ENCODE measurements at regions not wholly inside any gene's neighbourhood (a gene's known extent, or its start where the extent isn't known, plus 50 kb on each side); places are given as distances from the start of the nearest gene placed in this dataset.

GRCh38 chr6:126152372-126152745 is 166.0 kb downstream of the TRMT11 start:
- no peak overlapping the region for H3K27ac Mint-ChIP-seq
- H3K4me3 Mint-ChIP-seq, result no peak overlapping the region
- no peaks in the 10 kb centered on the region for H3K9me3 ChIP-seq (ENCODE audit: control insufficient read depth, low read length)
- H3K27me3 ChIP-seq (ENCODE audit: control insufficient read depth, insufficient read depth, low read length, poor library complexity, severe bottlenecking), result peaks cover 49% of the 10 kb centered on the region
- no peak overlapping the region for H3K9ac ChIP-seq (ENCODE audit: extremely low read depth, low read length, poor library complexity, severe bottlenecking)
- H3K9me3 Mint-ChIP-seq, result no peaks in the 10 kb centered on the region
- H3K4me1 Mint-ChIP-seq, result peaks cover 8% of the 10 kb centered on the region
- TF ChIP-seq CTCF (conservative IDR thresholded peaks at IDR 0.05), result no peak
- peaks cover 3% of the 10 kb centered on the region for H3K27me3 Mint-ChIP-seq (ENCODE audit: insufficient read depth)
- H3K4me3 ChIP-seq (ENCODE audit: low read length), result no peak overlapping the region
- no peak overlapping the region for H3K27ac ChIP-seq (ENCODE audit: low read depth, low read length)
- no peaks in the 10 kb centered on the region for H3K36me3 ChIP-seq (ENCODE audit: control insufficient read depth, insufficient read depth, low read length)
- H3K4me1 ChIP-seq (ENCODE audit: control insufficient read depth, insufficient read depth, low read length), result no peaks in the 10 kb centered on the region
- no peak for DNase-seq
- no peaks in the 10 kb centered on the region for H3K36me3 Mint-ChIP-seq (ENCODE audit: low read depth)

DNA sequence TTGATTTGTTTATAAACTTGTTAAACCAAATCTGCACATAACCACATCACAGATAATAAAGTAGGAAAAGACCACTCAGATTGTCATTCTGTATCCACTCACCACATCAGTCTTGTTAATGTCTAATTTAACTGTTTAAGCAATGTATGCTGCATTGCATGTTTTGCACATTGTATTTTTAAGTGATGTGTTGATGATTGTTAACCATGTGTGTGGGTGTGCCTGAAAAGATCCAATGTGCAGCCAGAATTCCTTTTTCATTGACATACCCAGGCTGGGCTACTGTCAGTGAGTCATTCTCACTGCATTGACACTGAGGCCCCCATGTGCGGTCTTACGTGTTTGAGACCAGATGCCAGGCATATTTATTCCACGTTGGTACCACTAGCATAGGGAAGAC is 167.3 kb downstream of the TRMT11 start:
- Histone ChIP-seq H3K36me3 (ENCODE audit: control insufficient read depth, insufficient read depth, low read length) (no peaks in the 10 kb centered on the region), H3K27me3 (ENCODE audit: control insufficient read depth, insufficient read depth, low read length, poor library complexity, severe bottlenecking) (peaks cover 49% of the 10 kb centered on the region), H3K9me3 (ENCODE audit: control insufficient read depth, low read length) (no peaks in the 10 kb centered on the region), H3K4me1 (ENCODE audit: control insufficient read depth, insufficient read depth, low read length) (no peaks in the 10 kb centered on the region), H3K27ac (ENCODE audit: low read depth, low read length) (no peak overlapping the region), H3K9ac (ENCODE audit: extremely low read depth, low read length, poor library complexity, severe bottlenecking) (no peak overlapping the region), H3K4me3 (ENCODE audit: low read length) (no peak overlapping the region)
- Mint-ChIP-seq H3K9me3 (no peaks in the 10 kb centered on the region), H3K27me3 (ENCODE audit: insufficient read depth) (peaks cover 3% of the 10 kb centered on the region), H3K27ac (no peak overlapping the region), H3K4me3 (no peak overlapping the region), H3K36me3 (ENCODE audit: low read depth) (no peaks in the 10 kb centered on the region), H3K4me1 (peaks cover 8% of the 10 kb centered on the region)
- no peak for TF ChIP-seq CTCF (conservative IDR thresholded peaks at IDR 0.05)
- no peak for DNase-seq
- 76 to 94% methylated on average over 3 of the region's 3 CpGs for WGBS, 2 experiments (ENCODE audit: insufficient coverage in 1 of 2, insufficient read length in 1 of 2)

GRCh38 chr6:126156973-126157372 is 170.6 kb downstream of the TRMT11 start:
- no peak overlapping the region for H3K4me3 ChIP-seq (ENCODE audit: low read length)
- peaks cover 20% of the 10 kb centered on the region for H3K27me3 ChIP-seq (ENCODE audit: control insufficient read depth, insufficient read depth, low read length, poor library complexity, severe bottlenecking)
- no peak for DNase-seq
- Mint-ChIP-seq H3K27me3 (ENCODE audit: insufficient read depth) (no peaks in the 10 kb centered on the region), H3K4me3 (no peak overlapping the region), H3K9me3 (no peaks in the 10 kb centered on the region), H3K4me1 (peaks cover 7% of the 10 kb centered on the region), H3K36me3 (ENCODE audit: low read depth) (no peaks in the 10 kb centered on the region), H3K27ac (no peak overlapping the region)
- no peak overlapping the region for H3K9ac ChIP-seq (ENCODE audit: extremely low read depth, low read length, poor library complexity, severe bottlenecking)
- no peaks in the 10 kb centered on the region for H3K9me3 ChIP-seq (ENCODE audit: control insufficient read depth, low read length)
- 100% methylated on average over 1 of the region's 1 CpG; no CpG with 5 or more reads in 1 of the 2 experiments for WGBS, 2 experiments (ENCODE audit: insufficient coverage in 1 of 2, insufficient read length in 1 of 2)
- H3K36me3 ChIP-seq (ENCODE audit: control insufficient read depth, insufficient read depth, low read length), result no peaks in the 10 kb centered on the region
- no peak overlapping the region for H3K27ac ChIP-seq (ENCODE audit: low read depth, low read length)
- TF ChIP-seq CTCF (conservative IDR thresholded peaks at IDR 0.05), result no peak
- H3K4me1 ChIP-seq (ENCODE audit: control insufficient read depth, insufficient read depth, low read length), result no peaks in the 10 kb centered on the region
